Fibroblast of upper back skin (primary cell): ENCODE measurements at regions not wholly inside any gene's neighbourhood (a gene's known extent, or its start where the extent isn't known, plus 50 kb on each side); places are given as distances from the start of the nearest gene placed in this dataset.

Experiments
- DNase-seq: peaks from one replicate; pipeline ENCODE4 v3.0.0-alpha.2; 2013

GRCh38 chr7:125098377-125098970, 168.8 kb upstream of the POT1 start:
- DNase-seq, result no peak

- DNase-seq, result no peak
Observed at GRCh38 chr7:125090596-125090995, 161.0 kb upstream of the POT1 start.

GRCh38 chr7:125089171-125089570, 159.5 kb upstream of the POT1 start:
- no peak for DNase-seq

GRCh38 chr7:125088555-125088954, 158.9 kb upstream of the POT1 start:
- DNase-seq, result no peak

- DNase-seq, result no peak
Observed at GRCh38 chr7:125085084-125085483, 155.5 kb upstream of the POT1 start.

GRCh38 chr7:125084196-125084595, 154.6 kb upstream of the POT1 start:
- no peak for DNase-seq

- no peak for DNase-seq
Observed at GRCh38 chr7:125074141-125074540, 144.5 kb upstream of the POT1 start.

DNA sequence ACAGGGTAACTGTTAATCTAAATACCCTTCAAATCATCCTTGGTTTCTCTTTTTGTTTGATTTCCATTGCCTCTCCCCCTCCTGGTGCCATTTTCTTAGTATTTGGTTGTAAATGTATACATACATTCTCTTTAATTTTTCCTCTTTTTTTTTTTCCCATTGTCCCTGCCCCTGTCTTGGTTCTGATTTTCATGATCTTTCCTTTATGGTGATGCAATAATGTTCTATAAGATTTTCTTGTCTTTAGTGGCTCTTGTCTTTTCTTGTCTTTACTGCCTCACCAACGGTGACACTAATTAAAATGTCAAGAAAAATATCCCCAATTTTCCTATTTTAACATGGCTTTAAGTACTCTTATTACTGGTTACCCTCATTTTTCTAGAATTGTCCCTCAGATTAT, 135.9 kb upstream of the POT1 start:
- DNase-seq, result no peak

DNA sequence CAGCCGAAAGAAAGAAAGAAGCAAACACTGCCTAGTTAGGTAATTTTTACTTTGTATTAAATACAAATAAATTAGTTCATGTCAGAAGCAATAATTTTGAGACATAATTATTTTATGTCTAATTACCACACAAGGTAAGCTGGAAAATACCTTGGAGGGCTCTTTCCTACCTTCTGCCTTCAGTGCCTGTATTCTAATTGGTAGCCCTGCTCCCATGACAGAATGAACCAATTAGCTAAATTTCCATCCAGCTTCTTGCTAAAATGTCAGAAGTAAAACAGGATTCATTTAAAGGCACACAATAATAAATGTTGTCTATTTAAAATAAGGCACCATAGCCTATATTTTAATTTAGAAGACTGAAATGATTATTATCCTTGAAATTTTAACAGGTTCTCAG, 135.4 kb upstream of the POT1 start:
- no peak for DNase-seq

DNA sequence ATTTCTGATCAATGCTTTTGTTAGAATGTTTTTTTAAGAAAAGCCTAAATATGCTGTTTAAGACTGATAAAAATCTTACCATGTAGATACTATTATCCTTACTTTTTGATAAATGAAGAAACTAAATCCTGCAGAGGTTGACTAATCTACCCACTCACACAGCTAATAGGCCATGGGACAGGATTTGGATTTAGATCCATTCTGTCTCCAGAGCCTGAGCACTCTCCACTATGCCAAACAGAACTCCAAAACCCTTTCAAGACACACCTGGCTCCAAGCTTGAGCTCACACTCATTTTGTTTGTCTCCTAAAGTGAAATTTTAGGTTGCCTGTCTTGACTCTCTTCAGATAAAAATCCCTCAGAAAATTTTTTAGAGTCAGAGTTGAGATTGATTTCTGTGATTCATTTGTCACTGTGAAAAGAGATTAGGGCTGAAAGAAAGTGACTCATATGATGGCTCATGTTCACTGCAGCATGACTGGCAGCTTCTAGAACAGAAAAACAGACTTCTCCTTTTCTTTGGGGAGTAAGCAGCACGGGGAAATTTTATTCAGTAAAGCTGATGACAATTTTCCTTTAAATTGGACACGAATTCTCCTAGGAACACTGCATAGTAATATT, 132.3 kb upstream of the POT1 start:
- DNase-seq, result peak; percentile 45

DNA sequence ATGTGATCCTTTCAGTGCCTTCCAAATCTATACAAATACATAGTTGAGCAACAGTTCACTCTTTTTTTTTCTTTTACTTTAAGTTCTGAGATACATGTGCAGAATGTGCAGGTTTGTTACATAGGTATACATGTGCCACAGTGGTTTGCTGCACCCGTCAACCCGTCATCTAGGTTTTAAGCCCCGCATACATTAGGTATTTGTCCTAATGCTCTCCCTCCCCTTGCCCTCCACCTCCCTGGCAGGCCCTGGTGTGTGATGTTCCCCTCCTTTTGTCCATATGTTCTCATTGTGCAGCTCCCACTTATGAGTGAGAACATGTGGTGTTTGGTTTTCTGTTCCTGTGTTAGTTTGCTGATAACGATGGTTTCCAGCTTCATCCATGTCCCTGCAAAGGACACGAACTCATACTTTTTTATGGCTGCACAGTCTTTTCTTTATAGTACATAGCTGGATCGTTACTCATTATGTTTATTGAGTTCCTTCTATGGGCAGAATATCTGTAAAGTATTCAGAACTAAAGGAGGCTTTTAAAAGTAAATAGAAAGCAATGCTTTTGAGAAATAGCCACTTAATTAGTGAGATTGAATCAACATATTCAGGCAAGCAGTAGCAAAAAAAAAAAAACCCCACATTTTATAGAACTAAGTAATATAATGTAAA, 131.6 kb upstream of the POT1 start:
- peak; percentile 3 for DNase-seq

GRCh38 chr7:125059861-125060456, 130.3 kb upstream of the POT1 start:
- DNase-seq, result peak; percentile 7

DNA sequence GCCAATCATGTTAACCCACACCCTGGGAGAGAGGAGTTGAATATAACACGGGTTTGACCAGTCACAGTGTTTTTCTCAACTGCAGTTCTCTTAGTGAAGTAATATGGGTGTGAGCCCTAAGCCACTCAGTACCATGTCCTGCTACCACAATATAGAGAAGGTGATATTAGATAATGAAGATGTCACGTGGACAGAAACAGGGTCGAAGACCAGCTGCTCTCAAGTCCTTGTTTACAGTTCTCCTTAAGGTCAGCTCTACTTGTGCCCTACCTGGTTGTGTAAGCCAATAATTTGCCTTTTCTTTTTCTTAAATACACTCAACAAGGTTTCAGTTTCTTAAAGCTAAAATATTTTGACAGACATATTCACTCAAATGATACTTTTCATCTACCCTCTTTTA, 128.3 kb upstream of the POT1 start:
- DNase-seq, result no peak

DNA sequence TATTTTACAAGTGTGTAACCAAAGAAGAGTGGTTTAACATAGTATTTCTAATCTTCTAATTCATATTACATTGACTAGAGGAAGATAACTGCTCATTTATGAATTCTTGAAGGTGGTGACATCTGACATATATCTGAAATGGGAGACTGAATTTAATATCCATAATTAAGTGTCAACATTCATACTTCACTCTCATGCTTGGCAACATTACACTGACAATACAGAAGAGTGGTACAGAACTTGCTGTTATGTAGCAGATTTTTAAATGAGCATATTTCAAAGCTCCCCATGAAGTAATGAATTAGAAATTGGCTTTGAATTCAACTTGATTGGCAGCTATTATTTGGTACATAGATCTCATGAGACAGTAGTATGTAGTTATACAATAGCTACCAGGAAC, 125.8 kb upstream of the POT1 start:
- no peak for DNase-seq

- no peak for DNase-seq
Observed at GRCh38 chr7:125046767-125047166, 117.1 kb upstream of the POT1 start.

GRCh38 chr7:125033506-125033905, 103.9 kb upstream of the POT1 start:
- DNase-seq, result no peak

GRCh38 chr7:125032943-125033342, 103.3 kb upstream of the POT1 start:
- DNase-seq, result no peak

DNA sequence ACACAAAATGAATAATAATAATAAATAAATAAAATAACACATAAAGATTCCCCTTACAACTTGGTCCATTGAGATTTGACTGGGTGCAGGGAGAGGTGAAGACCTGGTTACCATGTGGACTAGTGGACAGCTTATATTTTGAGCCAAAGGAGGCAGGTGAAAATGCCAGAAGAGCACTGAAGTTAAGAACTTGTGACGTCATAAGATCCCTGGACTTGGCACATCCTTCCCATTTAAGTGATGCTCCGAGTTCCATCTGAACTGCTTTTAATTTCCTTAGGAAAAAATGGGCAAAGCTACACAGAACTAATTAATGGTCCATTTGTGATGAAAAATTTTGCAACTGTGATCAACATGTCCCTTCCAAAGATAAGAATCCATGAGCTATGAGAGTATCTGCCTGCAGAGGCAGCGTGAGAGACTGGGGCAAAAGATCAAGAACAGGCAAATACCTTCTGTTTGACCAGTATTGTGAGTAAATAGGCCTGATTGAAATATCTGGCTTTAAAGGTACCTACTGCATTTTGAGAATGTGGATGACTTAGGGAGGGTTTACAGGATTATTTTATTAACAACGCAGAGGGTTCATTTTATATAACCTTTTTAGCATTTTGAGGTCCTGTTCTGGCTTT, 101.2 kb upstream of the POT1 start:
- DNase-seq, result no peak

DNA sequence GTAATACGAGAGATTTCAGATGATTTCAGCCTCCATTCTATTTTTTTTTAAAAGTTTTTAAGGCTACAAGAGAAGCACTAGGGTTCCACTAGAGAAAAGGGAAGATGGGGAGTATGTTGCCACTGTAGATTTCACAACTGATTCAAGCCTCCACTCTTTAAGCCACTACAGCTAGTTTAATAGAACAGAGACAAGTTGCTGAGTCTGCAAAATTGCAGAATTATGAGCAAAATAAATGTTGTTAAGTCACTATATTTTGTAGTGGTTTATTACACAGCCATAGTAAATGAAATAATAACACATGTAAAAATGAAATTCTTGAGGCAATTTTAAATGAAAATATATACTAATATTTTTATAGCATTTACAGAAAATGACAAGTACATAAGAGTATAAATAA, 96.0 kb upstream of the POT1 start:
- DNase-seq, result no peak

- DNase-seq, result no peak
Observed at GRCh38 chr7:125020801-125021200, 91.2 kb upstream of the POT1 start.

GRCh38 chr7:125010540-125010939, 80.9 kb upstream of the POT1 start:
- DNase-seq, result no peak

DNA sequence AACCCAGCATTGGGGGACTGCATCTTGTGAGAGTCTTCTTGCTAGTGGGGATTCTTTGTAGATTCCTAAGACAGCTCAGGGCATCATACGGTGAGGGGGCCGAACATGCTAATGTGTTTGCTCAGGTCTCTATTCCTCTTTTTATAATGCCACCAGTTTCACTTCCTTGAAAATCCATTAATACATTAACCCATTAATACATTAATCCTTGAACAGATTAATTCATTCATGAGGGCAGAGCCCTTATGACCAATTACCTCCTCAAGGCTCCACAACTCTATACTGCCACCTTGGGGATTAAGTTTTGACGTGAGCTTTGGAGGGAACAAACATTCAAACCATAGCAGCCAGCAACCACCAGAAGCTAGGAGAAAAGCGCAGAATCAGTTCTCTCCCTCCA, 67.2 kb upstream of the POT1 start:
- peak; percentile 2 for DNase-seq

- DNase-seq, result peak; percentile 74
Observed at GRCh38 chr7:124992851-124993562, 63.4 kb upstream of the POT1 start.
